Breast epithelium (tissue), 3 donors: ENCODE measurements at regions not wholly inside any gene's neighbourhood (a gene's known extent, or its start where the extent isn't known, plus 50 kb on each side); places are given as distances from the start of the nearest gene placed in this dataset.

Experiments
- CTCF ChIP-seq, 3 donors: fragments of 450-650 bp; IDR thresholded peaks; one replicate each; pipeline ENCODE4 v1.5.1; 2016 to 2017; ENCODE audit warnings: antibody characterized with exemption in 3 of 3, mild to moderate bottlenecking in 3 of 3, moderate library complexity in 3 of 3
- POLR2A ChIP-seq: fragments of 450-650 bp; IDR thresholded peaks from one replicate; pipeline ENCODE4 v1.6.1; 2016; ENCODE audit warnings: antibody characterized with exemption, mild to moderate bottlenecking, moderate library complexity
- POLR2AphosphoS5 ChIP-seq, 3 donors: sonication (generic); formaldehyde crosslinking; IDR thresholded peaks; one replicate each; pipeline ENCODE4 v1.6.1; 2017; ENCODE audit warnings: antibody characterized with exemption in 3 of 3

- TF ChIP-seq CTCF (IDR thresholded peaks at IDR 0.05) (no peak), POLR2A (no peak), POLR2AphosphoS5 (IDR thresholded peaks at IDR 0.05) (no peak)
These were observed 1000.4 kb upstream of the GBE1 start for GRCh38 chr3:82761858-82762257.
